GM13977 (cell line): ENCODE measurements at regions not wholly inside any gene's neighbourhood (a gene's known extent, or its start where the extent isn't known, plus 50 kb on each side); places are given as distances from the start of the nearest gene placed in this dataset.

Source experiments
- DNase-seq: peaks from one replicate; pipeline ENCODE4 v3.0.0; 2012; ENCODE audit warnings: low spot score
- CTCF ChIP-seq: IDR thresholded peaks from 2 replicates; pipeline ENCODE4 v1.5.1; 2012; ENCODE audit warnings: mild to moderate bottlenecking, control low read depth; ENCODE audit not compliant: insufficient read depth; ENCODE audit errors: extremely low read depth, missing control alignments
- in situ Hi-C: fragments of 300-500 bp; cut with MboI; formaldehyde crosslinking; loops from one replicate; pipeline ENCODE4 v1.12.0; 2022; ENCODE audit warnings: low sequenced_read_pairs, low pct_unique_long_range_greater_than_20kb, mixed read lengths, inconsistent platforms; ENCODE audit not compliant: unreplicated experiment

DNA sequence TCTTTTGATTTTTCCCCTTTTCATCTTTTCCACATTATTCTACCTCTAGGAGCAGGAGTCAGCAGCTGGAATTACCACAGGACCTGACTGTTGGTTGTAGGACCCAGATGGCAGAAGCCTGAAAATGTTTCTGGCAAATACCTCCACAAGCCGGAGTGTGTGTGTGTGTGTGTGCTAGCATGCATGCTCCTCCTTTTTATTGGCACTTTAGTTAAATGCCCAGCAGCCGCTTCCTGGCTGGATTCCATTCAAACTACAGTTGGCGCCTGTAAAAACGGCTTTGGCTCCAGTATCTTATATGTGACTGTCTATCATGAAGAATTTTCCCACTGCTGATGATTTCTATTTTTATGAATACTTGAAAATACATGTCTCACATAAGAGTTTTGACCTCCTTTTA, 319.7 kb upstream of the SP4 start:
- DNase-seq, result no peak
- in situ Hi-C loops, result no loop called here
- TF ChIP-seq CTCF, result no peak

GRCh38 chr7:21113609-21114415, 314.1 kb upstream of the SP4 start:
- in situ Hi-C loops, result no loop called here
- TF ChIP-seq CTCF, result no peak
- DNase-seq, result no peak

DNA sequence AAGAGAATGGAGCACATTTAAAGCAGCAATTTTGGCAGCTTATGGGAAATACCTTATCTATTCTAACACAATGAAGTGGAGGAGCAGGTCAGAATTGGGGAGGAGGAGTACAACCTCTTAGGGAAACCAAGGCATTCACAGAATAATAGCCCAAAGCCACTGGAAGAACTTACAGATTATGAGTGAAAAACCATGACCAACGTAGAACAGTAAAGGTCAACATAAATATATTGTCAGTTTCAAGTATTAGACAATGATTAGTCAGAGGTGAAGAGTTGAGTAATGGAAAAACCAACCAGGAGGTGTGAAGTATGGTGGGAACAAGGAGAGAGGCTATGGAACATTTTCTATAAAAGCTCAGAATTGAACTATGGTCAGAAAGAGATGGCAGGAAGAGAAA, 304.3 kb upstream of the SP4 start:
- in situ Hi-C loops, result no loop called here
- no peak for DNase-seq
- no peak for TF ChIP-seq CTCF

DNA sequence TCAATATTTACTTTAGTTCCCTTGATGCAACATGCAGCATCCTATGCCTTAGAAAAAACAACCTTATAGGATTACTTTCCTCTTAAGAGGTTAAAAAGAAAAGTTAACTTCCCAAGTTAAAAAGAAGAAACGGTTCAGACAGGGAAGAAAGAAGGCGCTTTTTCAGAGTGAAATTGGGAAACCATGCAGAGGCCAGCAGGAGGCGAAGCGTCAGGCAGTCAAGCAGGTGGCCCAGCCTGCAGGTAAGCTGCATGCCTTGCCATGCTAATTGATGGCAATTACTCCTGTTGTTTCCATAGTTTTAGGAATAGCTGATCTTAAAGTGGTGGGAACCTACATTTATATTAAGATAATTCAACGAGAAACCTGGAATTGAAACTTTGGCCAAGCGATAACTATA, 302.6 kb upstream of the SP4 start:
- no peak for TF ChIP-seq CTCF
- in situ Hi-C loops, result no loop called here
- no peak for DNase-seq

DNA sequence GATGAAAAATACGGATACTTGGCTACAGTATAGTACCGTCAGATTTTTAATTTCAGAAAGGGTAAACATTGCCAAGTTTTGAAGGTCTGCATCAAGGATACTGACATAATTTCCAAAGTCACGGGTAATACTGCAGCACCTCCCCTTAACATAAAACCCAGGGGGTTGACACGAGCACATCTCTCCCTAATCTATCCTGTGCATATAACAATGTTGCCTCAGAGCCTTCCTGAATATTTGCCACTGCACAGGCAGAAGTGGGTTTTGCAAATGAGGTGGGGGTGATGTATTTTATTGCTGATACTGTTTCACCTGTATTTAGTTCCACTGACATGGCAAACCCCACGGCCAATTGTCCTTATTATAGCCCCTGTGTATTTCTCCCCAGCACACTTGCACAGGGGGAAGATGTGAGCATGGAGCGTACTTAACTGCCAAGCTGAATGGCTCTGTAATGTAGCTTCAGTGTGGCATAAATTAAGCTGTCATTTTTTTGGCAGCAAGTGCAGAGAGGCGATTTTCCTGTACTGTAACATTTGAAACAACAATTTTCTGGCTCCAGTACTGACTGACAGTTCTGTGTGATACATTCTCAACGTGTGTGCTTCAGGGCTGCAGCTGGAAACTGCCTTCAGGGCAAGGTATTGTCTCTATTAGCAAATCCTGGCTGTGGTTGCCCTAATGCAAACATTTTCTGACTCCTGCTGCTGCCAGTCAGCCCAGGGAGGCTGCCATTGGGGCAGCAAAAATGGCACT, 299.6 kb upstream of the SP4 start:
- DNase-seq, result no peak
- no peak for TF ChIP-seq CTCF

GRCh38 chr7:21131897-21132296, 296.0 kb upstream of the SP4 start:
- DNase-seq, result no peak
- in situ Hi-C loops, result no loop called here
- no peak for TF ChIP-seq CTCF

More for the DNA sequence above, 299.6 kb upstream of the SP4 start:
- in situ Hi-C loops, result no loop called here
